ENCODE measurements at regions not wholly inside any gene's neighbourhood (a gene's known extent, or its start where the extent isn't known, plus 50 kb on each side); places are given as distances from the start of the nearest gene placed in this dataset.

- no peak for DNase-seq
These were observed 611.9 kb downstream of the TBC1D22A start for GRCh38 chr22:47374273-47374771.

- no peak for DNase-seq
These were observed 611.3 kb downstream of the TBC1D22A start for GRCh38 chr22:47373648-47374272.

GRCh38 chr22:47372596-47373385 is 610.3 kb downstream of the TBC1D22A start:
- no peak for DNase-seq

- no peak for DNase-seq
These were observed 609.7 kb downstream of the TBC1D22A start for GRCh38 chr22:47372111-47372581.

GRCh38 chr22:47371263-47372090 is 609.0 kb downstream of the TBC1D22A start:
- no peak for DNase-seq

- no peak for DNase-seq
These were observed 608.2 kb downstream of the TBC1D22A start for GRCh38 chr22:47370448-47371262.

GRCh38 chr22:47369431-47370015 is 607.1 kb downstream of the TBC1D22A start:
- no peak for DNase-seq

GRCh38 chr22:47369020-47369419 is 606.6 kb downstream of the TBC1D22A start:
- no peak for DNase-seq

- DNase-seq: no peak
These were observed 605.8 kb downstream of the TBC1D22A start for GRCh38 chr22:47367993-47368945.

- DNase-seq: no peak
These were observed 604.7 kb downstream of the TBC1D22A start for GRCh38 chr22:47367107-47367690.

- no peak for DNase-seq
These were observed 603.7 kb downstream of the TBC1D22A start for GRCh38 chr22:47366026-47366767.

- DNase-seq: no peak
These were observed 598.8 kb downstream of the TBC1D22A start for GRCh38 chr22:47361247-47361646.

GRCh38 chr22:47357493-47357892 is 595.0 kb downstream of the TBC1D22A start:
- no peak for DNase-seq

GRCh38 chr22:47357086-47357485 is 594.6 kb downstream of the TBC1D22A start:
- no peak for DNase-seq

- DNase-seq: no peak
These were observed 594.1 kb downstream of the TBC1D22A start for GRCh38 chr22:47356511-47357011.

- no peak for DNase-seq
These were observed 593.5 kb downstream of the TBC1D22A start for GRCh38 chr22:47355776-47356510.

GRCh38 chr22:47355388-47355725 is 592.9 kb downstream of the TBC1D22A start:
- DNase-seq: no peak

GRCh38 chr22:47354668-47355387 is 592.4 kb downstream of the TBC1D22A start:
- DNase-seq: no peak

Data from inflammatory macrophage treated with lipopolysaccharide for 4 hours (primary cell).